Breast epithelium (tissue), 4 donors: ENCODE measurements at regions not wholly inside any gene's neighbourhood (a gene's known extent, or its start where the extent isn't known, plus 50 kb on each side); places are given as distances from the start of the nearest gene placed in this dataset.

Experiments used
- DNase-seq, 2 donors: peaks; one replicate each; pipeline ENCODE4 v3.0.0-alpha.2; 2019; ENCODE audit warnings: low spot score in 2 of 2
- H3K27ac ChIP-seq, 2 donors: fragments of 200-600 bp; sonication (generic) in 1 of 2; one replicate each; pipeline ENCODE4 v1.5.1; 2016 to 2019; ENCODE audit warnings: mild to moderate bottlenecking in 1 of 2
- H3K27me3 ChIP-seq, 2 donors: fragments of 200-600 bp; sonication (generic) in 1 of 2; one replicate each; pipeline versions ENCODE4 v1.5.1 to v1.6.0; 2017 to 2019; ENCODE audit warnings: control low read depth in 1 of 2, mild to moderate bottlenecking in 1 of 2
- H3K36me3 ChIP-seq: fragments of 200-600 bp; one replicate; pipeline ENCODE4 v1.5.1; 2019
- H3K4me1 ChIP-seq, 2 donors: fragments of 200-600 bp; sonication (generic); one replicate each; pipeline ENCODE4 v1.5.1; 2016 to 2019; ENCODE audit warnings: control low read depth in 1 of 2
- H3K4me3 ChIP-seq, 3 donors: fragments of 200-600 bp; sonication (generic); 1 replicate in 2 of 3; 2 replicates in 1 of 3; pipeline ENCODE4 v1.5.1; 2016 to 2019; ENCODE audit warnings: mild to moderate bottlenecking in 3 of 3, moderate library complexity in 2 of 3
- H3K9me3 ChIP-seq, 2 donors: fragments of 200-600 bp; sonication (generic) in 1 of 2; one replicate each; pipeline ENCODE4 v1.5.1; 2016 to 2019; ENCODE audit warnings: control low read depth in 1 of 2
- POLR2A ChIP-seq: fragments of 450-650 bp; IDR thresholded peaks from one replicate; pipeline ENCODE4 v1.6.1; 2016; ENCODE audit warnings: antibody characterized with exemption, mild to moderate bottlenecking, moderate library complexity
- POLR2AphosphoS5 ChIP-seq, 3 donors: sonication (generic); formaldehyde crosslinking; IDR thresholded peaks; one replicate each; pipeline ENCODE4 v1.6.1; 2017; ENCODE audit warnings: antibody characterized with exemption in 3 of 3
- intact Hi-C: fragments of 100-400 bp; cut with DNase I; formaldehyde crosslinking; loops from one replicate; pipeline ENCODE4 v1.15.1; 2023; ENCODE audit warnings: low total_unique reads
- TF ChIP-seq, protein P1 (sequence below), 3 donors: fragments of 450-650 bp; IDR thresholded peaks; one replicate each; pipeline ENCODE4 v1.5.1; 2016 to 2017; ENCODE audit warnings: antibody characterized with exemption in 3 of 3, mild to moderate bottlenecking in 3 of 3, moderate library complexity in 3 of 3

- DNase-seq = no peak
- TF ChIP-seq POLR2A = no peak
- TF ChIP-seq POLR2AphosphoS5 (IDR thresholded peaks at IDR 0.05) = no peak
- TF ChIP-seq, protein P1, sequence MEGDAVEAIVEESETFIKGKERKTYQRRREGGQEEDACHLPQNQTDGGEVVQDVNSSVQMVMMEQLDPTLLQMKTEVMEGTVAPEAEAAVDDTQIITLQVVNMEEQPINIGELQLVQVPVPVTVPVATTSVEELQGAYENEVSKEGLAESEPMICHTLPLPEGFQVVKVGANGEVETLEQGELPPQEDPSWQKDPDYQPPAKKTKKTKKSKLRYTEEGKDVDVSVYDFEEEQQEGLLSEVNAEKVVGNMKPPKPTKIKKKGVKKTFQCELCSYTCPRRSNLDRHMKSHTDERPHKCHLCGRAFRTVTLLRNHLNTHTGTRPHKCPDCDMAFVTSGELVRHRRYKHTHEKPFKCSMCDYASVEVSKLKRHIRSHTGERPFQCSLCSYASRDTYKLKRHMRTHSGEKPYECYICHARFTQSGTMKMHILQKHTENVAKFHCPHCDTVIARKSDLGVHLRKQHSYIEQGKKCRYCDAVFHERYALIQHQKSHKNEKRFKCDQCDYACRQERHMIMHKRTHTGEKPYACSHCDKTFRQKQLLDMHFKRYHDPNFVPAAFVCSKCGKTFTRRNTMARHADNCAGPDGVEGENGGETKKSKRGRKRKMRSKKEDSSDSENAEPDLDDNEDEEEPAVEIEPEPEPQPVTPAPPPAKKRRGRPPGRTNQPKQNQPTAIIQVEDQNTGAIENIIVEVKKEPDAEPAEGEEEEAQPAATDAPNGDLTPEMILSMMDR (IDR thresholded peaks at IDR 0.05) = no peak
- intact Hi-C loops = no loop called here
Measured at GRCh38 chr4:123628288-123628687, 231.7 kb downstream of the SPRY1 start.

GRCh38 chr4:123631786-123632692 lies 235.4 kb downstream of the SPRY1 start:
- no peak for DNase-seq
- H3K9me3 ChIP-seq = no peaks in the 10 kb centered on the region
- TF ChIP-seq POLR2A (no peak), POLR2AphosphoS5 (IDR thresholded peaks at IDR 0.05) (no peak)
- TF ChIP-seq, protein P1 (IDR thresholded peaks at IDR 0.05) = no peak
- no peaks in the 10 kb centered on the region for H3K36me3 ChIP-seq
- H3K27ac ChIP-seq = no peak overlapping the region
- no peak overlapping the region for H3K4me3 ChIP-seq
- no peaks in the 10 kb centered on the region for H3K27me3 ChIP-seq
- H3K4me1 ChIP-seq = no peaks in the 10 kb centered on the region
- intact Hi-C loops = loop anchor here (2.0 kb wide), 1 partner anchor 35 kb away; no protein-coding TSS in a partner anchor

More at GRCh38 chr4:123628288-123628687, 231.7 kb downstream of the SPRY1 start:
- no peaks in the 10 kb centered on the region for H3K36me3 ChIP-seq
- no peak overlapping the region for H3K4me3 ChIP-seq
- no peak overlapping the region for H3K27ac ChIP-seq
- no peaks in the 10 kb centered on the region for H3K27me3 ChIP-seq
- H3K9me3 ChIP-seq = no peaks in the 10 kb centered on the region
- H3K4me1 ChIP-seq = no peaks in the 10 kb centered on the region

GRCh38 chr4:123632693-123633030 lies 236.1 kb downstream of the SPRY1 start:
- no peaks in the 10 kb centered on the region for H3K27me3 ChIP-seq
- TF ChIP-seq POLR2AphosphoS5 (IDR thresholded peaks at IDR 0.05) (no peak), POLR2A (no peak)
- TF ChIP-seq, protein P1 (IDR thresholded peaks at IDR 0.05) = no peak
- no peaks in the 10 kb centered on the region for H3K9me3 ChIP-seq
- H3K4me3 ChIP-seq = no peak overlapping the region
- DNase-seq = no peak
- no peaks in the 10 kb centered on the region for H3K4me1 ChIP-seq
- H3K27ac ChIP-seq = no peak overlapping the region
- intact Hi-C loops = no loop called here
- H3K36me3 ChIP-seq = no peaks in the 10 kb centered on the region

GRCh38 chr4:123638834-123639233 lies 242.2 kb downstream of the SPRY1 start:
- Histone ChIP-seq H3K27me3 (no peaks in the 10 kb centered on the region), H3K4me1 (no peaks in the 10 kb centered on the region), H3K9me3 (no peaks in the 10 kb centered on the region), H3K27ac (no peak overlapping the region), H3K36me3 (no peaks in the 10 kb centered on the region), H3K4me3 (no peak overlapping the region)
- intact Hi-C loops = no loop called here
- DNase-seq = no peak
- TF ChIP-seq POLR2AphosphoS5 (IDR thresholded peaks at IDR 0.05) = no peak
- TF ChIP-seq, protein P1 (IDR thresholded peaks at IDR 0.05) = no peak
- TF ChIP-seq POLR2A = no peak

- TF ChIP-seq, protein P1 (IDR thresholded peaks at IDR 0.05) = no peak
- TF ChIP-seq POLR2A (no peak), POLR2AphosphoS5 (IDR thresholded peaks at IDR 0.05) (no peak)
- intact Hi-C loops = no loop called here
- Histone ChIP-seq H3K36me3 (no peaks in the 10 kb centered on the region), H3K9me3 (no peaks in the 10 kb centered on the region), H3K27me3 (no peaks in the 10 kb centered on the region), H3K27ac (no peak overlapping the region), H3K4me3 (no peak overlapping the region), H3K4me1 (no peaks in the 10 kb centered on the region)
- DNase-seq = no peak
Measured at GRCh38 chr4:123640271-123640670, 243.7 kb downstream of the SPRY1 start.
